ENCODE measurements at regions not wholly inside any gene's neighbourhood (a gene's known extent, or its start where the extent isn't known, plus 50 kb on each side); places are given as distances from the start of the nearest gene placed in this dataset.

DNA sequence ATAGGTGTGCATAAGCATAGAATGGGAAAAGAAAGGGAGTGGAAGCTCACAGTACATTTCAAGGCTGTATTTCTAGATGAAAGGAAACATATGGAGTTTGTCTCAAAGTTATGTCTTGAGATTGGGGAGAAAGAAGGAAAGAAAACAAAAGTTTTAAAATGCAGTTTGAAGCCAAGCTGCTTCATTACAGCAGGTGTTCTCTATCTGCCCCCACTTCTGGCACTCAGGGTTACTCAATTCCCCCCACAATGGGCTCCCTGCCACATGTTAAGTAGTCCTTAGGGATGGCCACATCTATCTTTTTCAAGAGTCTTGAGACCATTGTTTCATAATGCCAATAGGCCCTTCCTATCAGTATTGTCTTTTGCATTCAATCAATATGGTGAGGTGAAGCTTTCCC is 367.4 kb upstream of the ANXA10 start:
- TF ChIP-seq EZH2 (IDR thresholded peaks at IDR 0.05) (no peak), POLR2AphosphoS5 (IDR thresholded peaks at IDR 0.05; ENCODE audit: borderline replicate concordance, low read depth, low read length) (no peak)
